ENCODE measurements at regions not wholly inside any gene's neighbourhood (a gene's known extent, or its start where the extent isn't known, plus 50 kb on each side); places are given as distances from the start of the nearest gene placed in this dataset.

DNA sequence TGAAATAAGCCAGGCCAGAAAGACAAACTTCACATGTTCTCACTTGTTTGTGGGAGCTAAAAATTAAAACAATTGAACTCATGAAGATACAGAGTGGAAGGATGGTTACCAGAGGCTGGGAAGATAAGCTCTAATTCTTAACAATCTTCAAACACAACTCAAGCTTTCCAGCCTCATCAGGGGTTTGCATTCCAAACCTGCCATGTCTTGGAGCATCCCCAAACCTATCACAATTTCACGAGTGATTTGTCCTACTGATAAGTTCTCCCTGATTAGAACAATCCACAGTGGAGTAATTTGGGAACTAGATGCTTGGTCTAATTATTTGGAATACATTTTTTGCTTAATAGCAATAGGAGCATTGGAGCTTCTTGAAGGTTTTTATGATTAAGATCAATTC lies 418.5 kb upstream of the PKN2 start:
- TF ChIP-seq POLR2AphosphoS5 (IDR thresholded peaks at IDR 0.05; ENCODE audit: insufficient read depth in 1 of 2, low read depth in 1 of 2) (no peak), POLR2A (IDR thresholded peaks at IDR 0.05) (no peak)
- TF ChIP-seq, protein P1, sequence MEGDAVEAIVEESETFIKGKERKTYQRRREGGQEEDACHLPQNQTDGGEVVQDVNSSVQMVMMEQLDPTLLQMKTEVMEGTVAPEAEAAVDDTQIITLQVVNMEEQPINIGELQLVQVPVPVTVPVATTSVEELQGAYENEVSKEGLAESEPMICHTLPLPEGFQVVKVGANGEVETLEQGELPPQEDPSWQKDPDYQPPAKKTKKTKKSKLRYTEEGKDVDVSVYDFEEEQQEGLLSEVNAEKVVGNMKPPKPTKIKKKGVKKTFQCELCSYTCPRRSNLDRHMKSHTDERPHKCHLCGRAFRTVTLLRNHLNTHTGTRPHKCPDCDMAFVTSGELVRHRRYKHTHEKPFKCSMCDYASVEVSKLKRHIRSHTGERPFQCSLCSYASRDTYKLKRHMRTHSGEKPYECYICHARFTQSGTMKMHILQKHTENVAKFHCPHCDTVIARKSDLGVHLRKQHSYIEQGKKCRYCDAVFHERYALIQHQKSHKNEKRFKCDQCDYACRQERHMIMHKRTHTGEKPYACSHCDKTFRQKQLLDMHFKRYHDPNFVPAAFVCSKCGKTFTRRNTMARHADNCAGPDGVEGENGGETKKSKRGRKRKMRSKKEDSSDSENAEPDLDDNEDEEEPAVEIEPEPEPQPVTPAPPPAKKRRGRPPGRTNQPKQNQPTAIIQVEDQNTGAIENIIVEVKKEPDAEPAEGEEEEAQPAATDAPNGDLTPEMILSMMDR (IDR thresholded peaks at IDR 0.05), result no peak
